ENCODE measurements at regions not wholly inside any gene's neighbourhood (a gene's known extent, or its start where the extent isn't known, plus 50 kb on each side); places are given as distances from the start of the nearest gene placed in this dataset.

- TF ChIP-seq, protein P1, sequence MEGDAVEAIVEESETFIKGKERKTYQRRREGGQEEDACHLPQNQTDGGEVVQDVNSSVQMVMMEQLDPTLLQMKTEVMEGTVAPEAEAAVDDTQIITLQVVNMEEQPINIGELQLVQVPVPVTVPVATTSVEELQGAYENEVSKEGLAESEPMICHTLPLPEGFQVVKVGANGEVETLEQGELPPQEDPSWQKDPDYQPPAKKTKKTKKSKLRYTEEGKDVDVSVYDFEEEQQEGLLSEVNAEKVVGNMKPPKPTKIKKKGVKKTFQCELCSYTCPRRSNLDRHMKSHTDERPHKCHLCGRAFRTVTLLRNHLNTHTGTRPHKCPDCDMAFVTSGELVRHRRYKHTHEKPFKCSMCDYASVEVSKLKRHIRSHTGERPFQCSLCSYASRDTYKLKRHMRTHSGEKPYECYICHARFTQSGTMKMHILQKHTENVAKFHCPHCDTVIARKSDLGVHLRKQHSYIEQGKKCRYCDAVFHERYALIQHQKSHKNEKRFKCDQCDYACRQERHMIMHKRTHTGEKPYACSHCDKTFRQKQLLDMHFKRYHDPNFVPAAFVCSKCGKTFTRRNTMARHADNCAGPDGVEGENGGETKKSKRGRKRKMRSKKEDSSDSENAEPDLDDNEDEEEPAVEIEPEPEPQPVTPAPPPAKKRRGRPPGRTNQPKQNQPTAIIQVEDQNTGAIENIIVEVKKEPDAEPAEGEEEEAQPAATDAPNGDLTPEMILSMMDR (IDR thresholded peaks at IDR 0.05), result no peak
- intact Hi-C loops (cut with DNase I), result no loop called here
- no peaks in the 10 kb centered on the region for H3K27me3 ChIP-seq (ENCODE audit: insufficient read depth in 3 of 3, low read length in 2 of 3)
- no peak overlapping the region for H3K27ac ChIP-seq
- DNase-seq (no peak), ATAC-seq (no peak)
- H3K4me3 ChIP-seq, result no peak overlapping the region
- H3K4me1 ChIP-seq, result no peaks in the 10 kb centered on the region
- WGBS, 3 donors, result 35 to 58% (median 38%) methylated on average over 1 of the region's 1 CpG
- no peaks in the 10 kb centered on the region for H3K9me3 ChIP-seq
- no peaks in the 10 kb centered on the region for H3K36me3 ChIP-seq (ENCODE audit: insufficient read depth in 1 of 2, low read depth in 1 of 2)
These were observed 1098.3 kb downstream of the NAALADL2 start for GRCh38 chr3:175957427-175957826.

DNA sequence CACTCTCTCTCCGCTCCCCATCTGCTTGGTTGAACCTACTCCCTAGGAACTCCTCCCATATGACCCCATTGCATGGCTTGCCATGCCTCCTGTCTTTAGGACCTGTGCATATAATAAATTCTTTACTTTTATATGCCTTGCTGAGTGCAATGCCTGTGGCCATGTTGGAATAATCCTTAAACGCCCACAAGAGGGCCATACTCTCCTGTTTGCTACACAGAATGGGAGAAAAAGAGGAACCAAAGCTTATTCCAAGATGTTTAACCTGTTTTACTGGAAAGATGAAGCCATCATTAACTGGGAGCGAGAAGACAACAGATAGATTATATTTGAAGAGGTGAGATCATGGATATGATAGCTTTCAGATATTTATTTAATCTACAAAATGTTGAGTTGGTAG, 1097.8 kb downstream of the NAALADL2 start:
- no peaks in the 10 kb centered on the region for H3K9me3 ChIP-seq
- no peak for DNase-seq
- H3K4me1 ChIP-seq, result no peaks in the 10 kb centered on the region
- intact Hi-C loops (cut with DNase I), result no loop called here
- no peak for ATAC-seq
- TF ChIP-seq, protein P1 (IDR thresholded peaks at IDR 0.05), result no peak
- H3K36me3 ChIP-seq (ENCODE audit: insufficient read depth in 1 of 2, low read depth in 1 of 2), result no peaks in the 10 kb centered on the region
- no peak overlapping the region for H3K4me3 ChIP-seq
- H3K27ac ChIP-seq, result no peak overlapping the region
- no peaks in the 10 kb centered on the region for H3K27me3 ChIP-seq (ENCODE audit: insufficient read depth in 3 of 3, low read length in 2 of 3)
- WGBS, 3 donors, result 64 to 73% (median 72%) methylated on average over 3 of the region's 3 CpGs

DNA sequence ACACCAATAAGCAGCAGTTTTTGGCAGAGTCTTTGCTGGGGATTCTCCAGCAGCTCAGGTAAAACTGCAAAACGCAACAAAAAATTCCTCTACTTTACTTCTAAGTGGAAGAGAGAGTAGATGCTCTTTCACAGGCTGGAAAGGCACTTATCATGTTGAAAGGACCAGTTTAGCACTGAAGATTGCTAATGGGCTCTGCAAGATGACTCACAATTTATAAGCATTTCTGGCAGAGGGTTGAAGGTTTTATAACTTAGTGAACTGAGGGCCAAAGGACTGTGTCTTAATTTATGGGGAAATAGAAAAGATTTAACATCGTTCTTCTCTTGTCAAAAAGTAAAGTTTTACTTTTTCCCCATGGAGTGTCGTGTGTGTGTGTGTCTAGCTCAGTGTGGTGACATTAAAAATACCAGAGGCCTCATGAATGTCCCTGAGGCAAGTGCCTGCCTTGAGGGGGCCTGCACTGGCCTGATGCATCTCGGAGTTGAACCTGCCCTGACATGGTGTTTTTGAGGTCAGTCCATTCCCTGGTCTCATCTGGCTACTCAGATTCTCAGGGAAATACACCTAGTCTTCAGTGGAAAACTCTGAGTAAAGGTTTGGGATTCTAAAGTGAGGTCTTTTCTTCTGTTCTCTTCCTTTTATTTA, 1092.0 kb downstream of the NAALADL2 start:
- TF ChIP-seq, protein P1 (IDR thresholded peaks at IDR 0.05), result no peak
- ATAC-seq, result no peak
- 49 to 54% (median 50%) methylated on average over 4 of the region's 4 CpGs for WGBS, 3 donors
- no peak for DNase-seq
- Histone ChIP-seq H3K27ac (no peak overlapping the region), H3K36me3 (ENCODE audit: insufficient read depth in 1 of 2, low read depth in 1 of 2) (no peaks in the 10 kb centered on the region), H3K4me3 (no peak overlapping the region), H3K4me1 (no peaks in the 10 kb centered on the region), H3K9me3 (no peaks in the 10 kb centered on the region), H3K27me3 (ENCODE audit: insufficient read depth in 3 of 3, low read length in 2 of 3) (no peaks in the 10 kb centered on the region)
- intact Hi-C loops (cut with DNase I), result no loop called here

DNA sequence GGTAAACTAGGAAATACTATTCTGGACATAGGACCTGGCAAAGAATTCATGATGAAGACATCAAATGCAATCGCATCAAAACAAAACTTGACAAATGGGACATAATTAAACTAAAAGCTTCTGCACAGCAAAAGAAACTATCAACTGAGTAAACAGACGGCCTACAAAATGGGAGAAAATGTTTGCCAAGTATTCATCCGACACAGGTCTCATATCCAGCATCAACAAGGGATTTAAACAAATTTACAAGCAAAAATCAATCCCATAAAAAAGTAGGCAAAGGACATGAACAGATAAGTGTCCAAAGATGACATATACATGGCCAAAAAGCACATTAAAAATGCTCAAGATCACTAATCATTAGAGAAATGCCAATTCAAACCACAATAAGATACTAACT, 1088.9 kb downstream of the NAALADL2 start:
- 73 to 90% (median 86%) methylated on average over 3 of the region's 3 CpGs for WGBS, 3 donors
- no peaks in the 10 kb centered on the region for H3K9me3 ChIP-seq
- H3K27me3 ChIP-seq (ENCODE audit: insufficient read depth in 3 of 3, low read length in 2 of 3), result no peaks in the 10 kb centered on the region
- no peak overlapping the region for H3K27ac ChIP-seq
- intact Hi-C loops (cut with DNase I), result no loop called here
- H3K4me1 ChIP-seq, result no peaks in the 10 kb centered on the region
- TF ChIP-seq, protein P1 (IDR thresholded peaks at IDR 0.05), result no peak
- H3K36me3 ChIP-seq (ENCODE audit: insufficient read depth in 1 of 2, low read depth in 1 of 2), result no peaks in the 10 kb centered on the region
- no peak for ATAC-seq
- DNase-seq, result no peak
- H3K4me3 ChIP-seq, result no peak overlapping the region

- no peaks in the 10 kb centered on the region for H3K9me3 ChIP-seq
- TF ChIP-seq, protein P1 (IDR thresholded peaks at IDR 0.05), result no peak
- no peaks in the 10 kb centered on the region for H3K4me1 ChIP-seq
- no peaks in the 10 kb centered on the region for H3K27me3 ChIP-seq (ENCODE audit: insufficient read depth in 3 of 3, low read length in 2 of 3)
- H3K4me3 ChIP-seq, result no peak overlapping the region
- no peaks in the 10 kb centered on the region for H3K36me3 ChIP-seq (ENCODE audit: insufficient read depth in 1 of 2, low read depth in 1 of 2)
- DNase-seq (no peak), ATAC-seq (no peak)
- intact Hi-C loops (cut with DNase I), result no loop called here
- H3K27ac ChIP-seq, result no peak overlapping the region
These were observed 1082.2 kb downstream of the NAALADL2 start for GRCh38 chr3:175941352-175941751.

All from psoas muscle (tissue), 7 donors.